ENCODE measurements at regions not wholly inside any gene's neighbourhood (a gene's known extent, or its start where the extent isn't known, plus 50 kb on each side); places are given as distances from the start of the nearest gene placed in this dataset.

DNA sequence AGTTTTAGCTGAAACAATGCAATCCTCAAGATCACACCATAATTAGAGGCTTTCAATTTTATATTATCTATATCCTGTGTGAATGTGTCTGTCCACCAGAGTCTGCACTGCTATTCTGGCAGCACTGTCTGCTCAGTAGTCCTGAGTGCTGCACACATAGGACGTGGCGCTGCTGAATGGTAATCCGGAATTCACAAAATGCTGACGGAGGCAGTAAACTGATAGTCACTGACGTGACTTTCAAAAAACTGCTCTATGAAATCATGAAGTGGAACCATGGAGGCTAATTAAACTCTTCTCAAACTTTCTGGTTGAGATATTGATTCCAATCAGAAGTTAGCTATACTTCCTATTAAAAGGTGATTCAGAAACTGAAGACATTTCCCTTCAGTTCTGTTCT lies 190.8 kb upstream of the NOX3 start:
- WGBS, 2 donors = 82 to 93% methylated on average over 5 of the region's 5 CpGs
- no peaks in the 10 kb centered on the region for H3K36me3 ChIP-seq
- H3K27ac ChIP-seq = no peak overlapping the region
- H3K9me3 ChIP-seq = peaks cover 0 to 2% (median 0%) of the 10 kb centered on the region in 4 donors
- TF ChIP-seq, protein P1, sequence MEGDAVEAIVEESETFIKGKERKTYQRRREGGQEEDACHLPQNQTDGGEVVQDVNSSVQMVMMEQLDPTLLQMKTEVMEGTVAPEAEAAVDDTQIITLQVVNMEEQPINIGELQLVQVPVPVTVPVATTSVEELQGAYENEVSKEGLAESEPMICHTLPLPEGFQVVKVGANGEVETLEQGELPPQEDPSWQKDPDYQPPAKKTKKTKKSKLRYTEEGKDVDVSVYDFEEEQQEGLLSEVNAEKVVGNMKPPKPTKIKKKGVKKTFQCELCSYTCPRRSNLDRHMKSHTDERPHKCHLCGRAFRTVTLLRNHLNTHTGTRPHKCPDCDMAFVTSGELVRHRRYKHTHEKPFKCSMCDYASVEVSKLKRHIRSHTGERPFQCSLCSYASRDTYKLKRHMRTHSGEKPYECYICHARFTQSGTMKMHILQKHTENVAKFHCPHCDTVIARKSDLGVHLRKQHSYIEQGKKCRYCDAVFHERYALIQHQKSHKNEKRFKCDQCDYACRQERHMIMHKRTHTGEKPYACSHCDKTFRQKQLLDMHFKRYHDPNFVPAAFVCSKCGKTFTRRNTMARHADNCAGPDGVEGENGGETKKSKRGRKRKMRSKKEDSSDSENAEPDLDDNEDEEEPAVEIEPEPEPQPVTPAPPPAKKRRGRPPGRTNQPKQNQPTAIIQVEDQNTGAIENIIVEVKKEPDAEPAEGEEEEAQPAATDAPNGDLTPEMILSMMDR (IDR thresholded peaks at IDR 0.05) = no peak
- TF ChIP-seq EP300 (IDR thresholded peaks at IDR 0.05) (no peak), POLR2A (IDR thresholded peaks at IDR 0.05) (no peak), POLR2AphosphoS5 (IDR thresholded peaks at IDR 0.05) (no peak)
- no peak for DNase-seq
- no peaks in the 10 kb centered on the region for H3K27me3 ChIP-seq
- no peak overlapping the region for H3K4me3 ChIP-seq
- intact Hi-C loops (cut with DNase I) = no loop called here
- H3K4me1 ChIP-seq = no peaks in the 10 kb centered on the region

- Histone ChIP-seq H3K27me3 (no peaks in the 10 kb centered on the region), H3K4me1 (no peaks in the 10 kb centered on the region), H3K4me3 (no peak overlapping the region), H3K27ac (no peak overlapping the region), H3K36me3 (no peaks in the 10 kb centered on the region), H3K9me3 (peaks cover 0 to 2% (median 0%) of the 10 kb centered on the region in 4 donors)
- intact Hi-C loops (cut with DNase I) = no loop called here
- no peak for DNase-seq
- TF ChIP-seq POLR2A (IDR thresholded peaks at IDR 0.05) (no peak), POLR2AphosphoS5 (IDR thresholded peaks at IDR 0.05) (no peak), EP300 (IDR thresholded peaks at IDR 0.05) (no peak)
- TF ChIP-seq, protein P1 (IDR thresholded peaks at IDR 0.05) = no peak
- 54 to 76% methylated on average over 2 of the region's 2 CpGs for WGBS, 2 donors
Observed at GRCh38 chr6:155645325-155645724, 189.7 kb upstream of the NOX3 start.

GRCh38 chr6:155641603-155642002 lies 186.0 kb upstream of the NOX3 start:
- DNase-seq = no peak
- Histone ChIP-seq H3K9me3 (peaks cover 0 to 2% (median 0%) of the 10 kb centered on the region in 4 donors), H3K27ac (no peak overlapping the region), H3K4me1 (no peaks in the 10 kb centered on the region), H3K36me3 (no peaks in the 10 kb centered on the region), H3K27me3 (no peaks in the 10 kb centered on the region), H3K4me3 (no peak overlapping the region)
- intact Hi-C loops (cut with DNase I) = no loop called here
- WGBS, 2 donors = 83 to 92% methylated on average over 1 of the region's 1 CpG
- TF ChIP-seq, protein P1 (IDR thresholded peaks at IDR 0.05) = no peak

DNA sequence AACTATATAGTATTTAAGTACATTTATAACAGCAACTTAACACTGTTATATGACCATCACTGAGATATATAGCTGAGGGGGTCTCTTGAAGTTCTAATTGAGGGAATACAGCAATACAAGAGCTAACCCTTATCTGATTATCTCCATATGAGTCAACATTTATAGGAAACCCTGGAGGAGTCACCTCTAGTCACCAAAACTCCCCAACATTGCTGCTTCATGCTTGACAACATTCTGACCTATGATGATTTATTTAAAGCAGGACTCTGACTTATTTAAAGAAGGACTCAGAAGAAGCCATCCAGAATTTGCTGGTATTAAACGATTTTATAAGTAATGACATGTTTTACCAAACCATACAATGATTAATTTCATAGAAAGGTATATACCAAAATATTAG lies 182.6 kb upstream of the NOX3 start:
- DNase-seq = no peak
- H3K27ac ChIP-seq = no peak overlapping the region
- no peak for TF ChIP-seq POLR2AphosphoS5 (IDR thresholded peaks at IDR 0.05)
- TF ChIP-seq EP300 (IDR thresholded peaks at IDR 0.05) = no peak
- TF ChIP-seq, protein P1 (IDR thresholded peaks at IDR 0.05) = no peak
- TF ChIP-seq POLR2A (IDR thresholded peaks at IDR 0.05) = no peak
- no peak overlapping the region for H3K4me3 ChIP-seq
- intact Hi-C loops (cut with DNase I) = no loop called here
- H3K9me3 ChIP-seq = peaks cover 0 to 2% (median 0%) of the 10 kb centered on the region in 4 donors
- no peaks in the 10 kb centered on the region for H3K4me1 ChIP-seq
- H3K27me3 ChIP-seq = no peaks in the 10 kb centered on the region
- 89 to 90% methylated on average over 1 of the region's 1 CpG for WGBS, 2 donors
- no peaks in the 10 kb centered on the region for H3K36me3 ChIP-seq

DNA sequence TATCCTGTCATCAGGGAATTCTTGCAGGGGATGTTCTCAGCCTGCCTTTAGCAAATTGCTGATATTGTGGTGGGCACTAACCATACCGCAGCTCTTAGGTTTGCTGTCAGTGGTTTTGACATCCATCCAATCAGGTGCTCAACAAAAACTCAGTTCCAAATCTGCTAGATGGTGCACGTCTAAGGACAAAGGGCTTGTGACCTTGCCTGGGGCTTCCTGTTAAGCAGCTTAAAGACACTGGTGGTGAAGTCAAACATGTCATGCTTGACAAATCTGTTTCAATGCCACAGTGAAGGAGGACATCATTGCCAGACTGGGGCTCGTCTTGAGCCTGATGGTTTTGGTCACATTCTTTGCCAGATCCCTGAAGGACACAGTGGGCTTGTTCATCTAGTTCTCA lies 179.8 kb upstream of the NOX3 start:
- Histone ChIP-seq H3K27me3 (no peaks in the 10 kb centered on the region), H3K4me1 (peaks cover 0 to under 1% (median 0%) of the 10 kb centered on the region in 4 donors), H3K36me3 (no peaks in the 10 kb centered on the region), H3K4me3 (no peak overlapping the region), H3K9me3 (no peaks in the 10 kb centered on the region), H3K27ac (no peak overlapping the region)
- WGBS, 2 donors = 86 to 87% methylated on average over 3 of the region's 3 CpGs
- DNase-seq = no peak
- TF ChIP-seq POLR2AphosphoS5 (IDR thresholded peaks at IDR 0.05) (no peak), EP300 (IDR thresholded peaks at IDR 0.05) (no peak), POLR2A (IDR thresholded peaks at IDR 0.05) (no peak)
- TF ChIP-seq, protein P1 (IDR thresholded peaks at IDR 0.05) = no peak
- intact Hi-C loops (cut with DNase I) = no loop called here

All from sigmoid colon (tissue), 6 donors.